NCI-H2196 treated with DMSO at 0.1 percent for 48 hours (cell line): ENCODE measurements at regions not wholly inside any gene's neighbourhood (a gene's known extent, or its start where the extent isn't known, plus 50 kb on each side); places are given as distances from the start of the nearest gene placed in this dataset.
A peak's percentile ranks its signal among the peaks of the same experiment; 100 is the strongest.

Source experiments
- DNase-seq: peaks from one replicate; lab custom pipeline; 2025; ENCODE audit not compliant: unreplicated experiment; lab: John Stamatoyannopoulos, UW

DNA sequence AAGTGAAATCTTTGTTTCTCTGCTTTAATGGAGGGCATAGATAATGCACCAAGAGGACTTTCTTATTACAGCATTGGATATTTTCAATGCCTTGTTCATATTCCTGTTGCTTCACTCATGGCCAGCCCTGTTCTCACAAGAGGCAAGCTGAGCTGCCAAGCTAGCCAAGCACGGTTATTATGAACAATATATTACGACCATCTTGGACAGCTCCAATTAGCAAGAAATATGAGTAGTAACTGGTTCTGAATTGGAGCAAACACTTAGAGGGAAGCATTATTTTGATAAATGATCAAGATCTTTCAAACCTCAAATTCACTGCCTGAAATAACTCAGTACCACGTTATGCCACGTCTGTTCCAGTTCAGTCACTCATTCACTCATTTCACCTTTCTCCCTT is 159.8 kb downstream of the SETD4 start:
- DNase-seq, result no peak

DNA sequence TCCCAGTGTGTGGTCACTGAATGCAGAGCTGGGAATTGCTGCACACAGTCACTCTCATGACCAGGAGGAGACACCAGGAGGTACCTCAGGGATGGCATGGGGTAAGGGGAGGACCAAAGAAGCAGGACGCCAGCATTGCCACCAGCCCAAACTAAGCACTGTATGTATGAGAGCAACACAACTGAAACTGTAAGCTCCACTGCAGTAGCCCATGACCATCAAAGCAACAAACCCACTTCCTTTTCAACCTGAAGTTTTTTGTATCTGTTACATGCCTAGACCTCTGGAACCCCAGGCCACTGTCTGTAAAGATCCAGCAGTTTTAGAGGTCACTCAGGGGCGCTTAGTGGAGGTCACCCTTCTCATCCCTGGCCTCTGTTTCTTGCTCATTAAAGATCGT is 164.3 kb downstream of the SETD4 start:
- DNase-seq, result no peak

DNA sequence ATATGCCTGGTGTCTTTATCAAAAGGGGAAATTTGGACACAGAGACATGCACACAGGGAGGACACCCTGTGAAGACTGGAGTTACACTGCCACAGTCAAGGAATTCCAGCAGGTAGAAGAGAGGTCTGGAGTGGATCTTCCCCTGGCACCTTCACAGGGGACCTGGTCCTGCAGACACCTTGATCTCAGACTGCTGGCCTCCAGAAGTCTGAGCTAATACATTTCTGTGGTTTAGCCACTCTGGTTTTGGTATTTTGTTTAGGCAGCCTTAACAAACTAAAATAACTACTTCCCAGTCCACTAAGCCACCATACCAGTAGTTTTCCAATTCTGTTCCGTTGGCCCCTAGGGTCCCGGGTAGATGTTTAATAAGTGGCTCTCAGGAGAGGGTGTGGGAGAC is 164.7 kb downstream of the SETD4 start:
- no peak for DNase-seq

DNA sequence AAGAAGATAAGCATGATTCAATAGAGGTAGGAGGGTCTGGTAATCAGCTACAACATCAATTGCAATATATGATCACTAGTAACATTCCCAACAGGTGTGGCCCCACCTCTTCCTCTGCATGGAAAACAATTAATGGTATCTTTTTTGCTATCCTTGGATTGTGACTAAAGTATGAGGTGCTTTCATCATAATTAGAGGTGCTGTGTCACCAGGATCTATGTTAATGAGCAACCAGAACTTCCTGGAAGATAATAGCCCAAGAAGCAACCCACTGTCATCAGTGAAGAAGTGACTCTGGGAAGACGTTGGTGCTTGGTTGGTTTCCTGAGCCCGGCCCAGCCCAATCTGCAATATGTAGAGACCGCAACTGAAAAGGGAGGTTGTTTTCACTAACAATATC is 167.2 kb downstream of the SETD4 start:
- no peak for DNase-seq

DNA sequence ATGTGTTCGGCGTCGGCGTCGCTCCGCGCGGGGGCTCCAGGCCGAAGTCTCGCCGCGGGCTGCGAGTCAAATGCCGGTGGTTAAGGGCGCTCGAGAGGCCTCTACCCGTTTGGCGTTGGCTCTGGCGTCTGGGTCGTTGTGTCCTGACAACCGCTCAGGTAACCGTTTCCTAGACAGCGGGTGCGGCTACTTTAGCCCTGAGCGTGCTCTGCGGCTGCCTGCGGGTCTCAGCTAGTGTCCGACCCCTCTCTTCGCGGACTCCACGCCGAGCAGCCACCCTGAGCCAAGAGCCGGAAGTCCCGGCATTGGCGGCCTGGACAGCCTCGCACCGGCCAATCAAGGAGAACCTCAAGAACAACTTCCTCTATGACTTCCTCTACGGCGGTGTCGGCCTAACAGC is 173.4 kb downstream of the SETD4 start:
- no peak for DNase-seq

DNA sequence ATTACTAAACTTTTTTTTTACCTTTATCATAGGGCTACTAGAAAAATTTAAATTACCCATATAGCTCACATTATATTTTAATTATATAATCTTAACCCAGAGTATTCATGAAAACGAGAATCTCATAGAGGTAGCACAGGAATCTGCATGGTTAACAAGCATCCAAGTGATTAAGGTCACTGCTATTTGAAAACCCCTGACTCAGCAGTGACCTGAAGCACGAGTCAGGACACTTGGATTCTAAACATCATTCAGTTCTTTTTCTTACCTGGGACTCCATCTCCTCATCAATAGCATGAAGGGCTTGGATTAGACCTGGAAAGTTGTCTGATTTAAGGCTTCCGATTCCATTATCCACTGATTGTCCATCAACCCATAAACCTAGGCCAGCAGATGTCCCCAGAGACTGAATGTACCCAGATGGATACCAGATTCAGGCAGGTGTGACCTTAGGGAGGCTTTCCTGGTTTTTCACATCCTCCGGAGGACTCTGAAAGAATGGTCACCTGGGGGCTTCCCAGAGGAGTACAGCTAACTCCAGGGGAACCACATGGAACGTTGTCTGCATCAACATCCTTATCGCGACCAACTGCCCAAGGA is 174.3 kb downstream of the SETD4 start:
- DNase-seq, result no peak

DNA sequence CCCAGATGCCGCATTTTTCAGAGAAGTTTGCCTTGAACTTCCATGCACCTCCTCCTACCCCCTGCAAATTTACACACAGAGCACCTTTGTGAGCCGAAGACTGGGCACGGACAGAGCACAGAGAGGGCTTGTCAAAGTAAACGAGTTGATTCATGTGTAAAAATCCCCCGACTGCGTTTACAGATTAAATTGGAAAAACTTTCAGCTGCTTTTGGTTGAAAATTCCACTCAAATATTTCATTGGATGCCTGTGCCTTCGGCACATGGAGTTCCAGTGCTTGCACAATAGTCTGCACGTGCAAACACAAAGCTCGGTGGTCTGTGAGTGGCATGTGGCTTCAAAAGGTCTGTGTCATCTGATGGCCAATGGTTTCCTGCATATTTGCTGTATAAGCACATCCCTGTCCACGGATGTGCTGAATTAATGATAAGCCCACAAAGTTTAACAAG is 177.5 kb downstream of the SETD4 start:
- no peak for DNase-seq

DNA sequence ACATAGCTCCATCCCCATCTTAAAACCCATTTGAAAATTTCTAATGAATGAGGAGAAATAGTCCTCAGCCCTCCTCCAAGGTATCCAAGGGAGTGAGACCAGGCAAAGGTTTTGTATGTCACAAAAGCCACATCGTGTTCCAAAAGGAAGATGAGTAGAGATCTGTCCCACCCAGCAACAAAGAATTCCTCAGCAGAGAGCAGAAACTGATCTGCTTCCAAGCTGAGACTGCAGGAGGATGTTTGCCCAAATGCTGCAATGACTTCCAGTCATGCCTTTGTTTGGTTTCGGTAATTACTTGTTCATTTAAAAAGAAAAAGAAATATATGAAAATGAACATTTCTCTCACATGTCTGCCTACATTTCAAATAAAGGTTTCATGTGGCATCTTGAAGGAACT is 186.9 kb downstream of the SETD4 start:
- no peak for DNase-seq

DNA sequence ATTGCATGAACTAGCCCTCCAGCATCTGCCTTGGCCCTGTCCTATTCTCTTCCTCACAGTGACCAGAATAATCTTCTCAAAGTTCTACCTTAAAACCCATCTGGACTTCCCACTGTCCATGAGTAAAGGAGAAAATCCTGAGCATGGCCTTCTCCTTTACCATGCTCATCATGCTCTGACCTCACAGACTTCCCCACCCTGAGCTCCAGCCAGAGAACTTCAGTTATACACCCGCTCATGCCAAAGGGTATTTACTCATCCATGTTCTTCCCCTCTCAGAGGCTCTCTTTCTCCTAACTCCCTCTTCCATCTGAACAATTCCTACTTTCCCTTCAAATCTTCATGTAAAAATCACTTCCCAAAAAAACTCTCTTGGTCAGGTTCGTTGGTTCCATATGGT is 188.4 kb downstream of the SETD4 start:
- no peak for DNase-seq

DNA sequence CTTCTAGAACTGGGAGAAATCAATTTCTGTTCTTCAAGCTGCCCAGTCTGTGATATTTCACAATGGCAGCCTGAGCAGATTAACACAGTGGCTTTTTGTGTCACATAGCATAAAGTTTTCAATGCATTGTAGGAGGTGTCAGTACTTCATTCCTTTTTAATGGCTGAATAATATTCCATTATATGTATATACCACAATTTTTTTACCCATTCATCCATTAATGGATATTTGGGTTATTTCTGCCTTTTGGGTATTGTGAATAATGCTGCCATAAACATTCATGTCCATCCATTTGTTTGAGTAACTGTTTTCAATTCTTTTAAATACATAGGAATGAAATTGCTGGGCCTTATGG is 191.5 kb downstream of the SETD4 start:
- DNase-seq, result no peak

DNA sequence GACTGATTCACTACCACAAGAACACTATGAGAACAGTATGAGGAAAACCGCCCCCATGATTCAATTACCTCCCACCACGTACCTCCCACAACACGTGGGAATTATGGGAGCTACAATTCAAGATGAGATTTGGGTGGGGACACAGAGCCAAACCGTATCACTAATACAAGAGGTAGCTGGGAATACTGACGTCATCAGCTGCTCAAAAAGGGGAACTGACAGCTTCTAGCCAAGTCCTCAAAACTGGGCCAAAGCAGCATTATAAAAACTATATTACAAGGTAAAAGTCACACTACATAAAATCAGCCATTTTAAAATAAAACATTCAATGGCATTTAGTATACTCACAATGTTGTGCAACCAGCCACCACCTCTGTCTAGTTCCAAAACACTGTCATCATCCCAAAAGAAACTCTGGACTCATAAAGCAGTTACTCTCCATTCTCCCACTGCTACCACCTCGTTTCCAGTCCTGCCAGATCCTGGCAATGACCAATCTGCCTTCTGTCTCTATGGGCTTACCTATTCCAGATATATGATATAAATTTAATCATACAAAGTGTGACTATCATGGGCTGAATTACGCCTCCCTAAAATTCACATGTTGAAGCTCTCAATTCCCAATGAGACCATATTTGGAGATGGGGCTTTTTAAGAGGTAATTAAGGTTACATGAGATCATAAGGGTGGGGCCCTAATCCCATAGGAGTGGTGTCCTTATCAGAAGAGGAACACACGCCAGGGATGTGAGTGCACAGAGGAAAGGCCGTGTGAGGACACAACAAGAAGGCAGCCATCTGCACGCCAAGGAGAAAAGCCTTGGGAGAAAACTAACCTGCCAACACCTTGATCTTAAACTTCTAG is 192.1 kb downstream of the SETD4 start:
- DNase-seq, result no peak

DNA sequence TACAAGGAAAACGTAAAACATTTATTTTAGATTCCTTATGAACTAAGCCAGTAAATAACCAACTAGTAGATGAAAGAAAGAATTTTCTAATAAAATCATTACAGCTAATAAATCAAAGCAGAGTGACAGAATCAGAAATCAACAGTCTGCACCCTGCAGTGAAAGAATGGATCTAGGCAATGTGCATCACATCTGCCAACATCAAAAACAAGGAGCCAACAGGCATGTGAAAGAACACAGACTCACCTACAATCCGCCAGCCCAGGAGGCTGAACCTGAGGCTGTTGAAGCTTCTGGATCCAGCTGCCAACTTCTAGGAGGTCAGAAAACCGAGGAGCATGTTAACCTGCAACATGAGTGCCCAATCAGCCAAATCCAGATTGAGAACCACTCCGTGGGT is 196.3 kb downstream of the SETD4 start:
- DNase-seq, result no peak

DNA sequence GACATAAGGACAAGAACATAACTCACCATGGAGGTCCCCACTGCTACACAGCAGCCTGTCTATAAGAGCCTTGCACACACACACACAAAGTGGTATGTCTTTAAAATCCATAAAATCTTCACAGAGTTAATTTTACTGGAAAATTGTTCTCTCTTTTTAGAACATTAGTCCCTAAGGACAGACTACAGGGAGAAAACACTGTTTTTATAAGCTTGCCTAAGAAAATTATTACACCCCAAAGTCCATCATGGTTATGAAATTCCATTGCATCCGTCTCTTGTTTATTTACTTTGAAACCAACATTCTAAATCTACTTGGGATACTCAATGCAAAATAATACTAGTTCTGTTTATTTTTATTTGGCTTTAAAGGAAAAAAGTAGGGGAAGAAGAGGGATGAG is 197.4 kb downstream of the SETD4 start:
- DNase-seq, result no peak

DNA sequence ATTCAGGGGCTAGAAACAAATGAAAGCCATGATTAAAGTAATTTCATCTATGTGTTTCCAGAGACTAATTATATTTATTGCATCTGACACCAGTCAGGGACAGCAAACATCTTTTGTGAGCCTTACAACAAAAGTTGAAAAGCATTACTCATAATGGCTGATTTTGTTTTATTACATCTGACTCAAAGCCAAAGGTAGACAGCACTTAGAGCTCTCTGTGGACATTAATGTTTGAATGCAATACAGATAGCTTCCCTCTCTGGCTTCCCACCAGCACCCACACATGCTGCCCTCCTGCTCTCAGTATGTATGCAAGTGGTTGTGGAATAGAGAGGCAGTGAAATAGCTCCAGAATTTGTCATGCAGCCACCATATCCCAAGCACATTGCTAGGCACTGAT is 198.7 kb downstream of the SETD4 start:
- peak; percentile 9 for DNase-seq

DNA sequence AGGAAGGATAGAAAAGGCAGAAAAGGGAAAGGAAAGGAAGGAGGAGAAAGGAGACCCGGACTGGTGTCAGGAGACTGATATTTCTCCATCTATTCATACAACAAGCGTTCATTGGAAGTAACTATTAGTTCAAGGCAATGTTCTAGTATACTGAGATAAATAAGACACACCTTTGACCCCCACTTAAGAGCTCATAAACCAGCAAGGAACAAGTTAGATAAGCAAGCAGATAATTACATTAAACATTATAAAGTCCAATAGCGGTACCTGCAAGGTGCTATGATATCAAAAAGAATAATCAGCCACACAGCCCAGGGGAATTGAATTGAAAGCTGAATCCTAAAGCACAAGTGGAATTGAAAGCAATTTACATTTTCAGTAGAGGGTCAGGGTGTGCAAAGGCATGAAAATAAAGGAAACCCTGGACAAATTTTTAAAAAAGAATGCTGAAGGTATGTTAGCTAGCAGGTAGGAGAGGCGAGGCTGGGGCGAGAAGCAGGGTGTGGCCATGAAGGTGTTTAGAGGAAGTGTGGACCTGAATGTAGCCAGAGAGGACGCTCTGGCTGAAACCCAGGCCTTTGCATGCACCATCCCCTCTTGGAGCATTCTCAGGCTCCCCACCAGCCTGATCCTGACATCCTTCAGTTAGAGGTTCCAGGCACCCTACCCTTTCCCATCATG is 200.0 kb downstream of the SETD4 start:
- DNase-seq, result no peak

DNA sequence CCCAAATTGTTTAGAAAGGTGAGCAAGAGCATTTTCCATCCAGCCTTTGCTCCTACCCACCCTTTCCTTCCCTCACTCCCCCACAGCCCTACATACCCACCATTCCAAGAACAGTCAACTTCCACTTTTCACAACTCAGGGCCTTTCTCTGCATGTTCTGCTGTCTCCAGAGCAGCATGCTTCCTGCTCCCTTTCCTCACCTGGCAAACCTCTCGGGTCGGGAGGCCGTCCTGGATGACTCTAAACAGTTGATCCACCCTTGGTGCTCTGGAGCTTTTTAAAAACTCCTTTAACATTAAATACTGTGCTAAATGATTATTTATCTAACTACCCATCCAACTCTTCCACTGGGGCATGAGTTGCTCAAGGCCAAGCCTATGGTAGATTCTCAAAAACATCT is 200.6 kb downstream of the SETD4 start:
- DNase-seq, result no peak

DNA sequence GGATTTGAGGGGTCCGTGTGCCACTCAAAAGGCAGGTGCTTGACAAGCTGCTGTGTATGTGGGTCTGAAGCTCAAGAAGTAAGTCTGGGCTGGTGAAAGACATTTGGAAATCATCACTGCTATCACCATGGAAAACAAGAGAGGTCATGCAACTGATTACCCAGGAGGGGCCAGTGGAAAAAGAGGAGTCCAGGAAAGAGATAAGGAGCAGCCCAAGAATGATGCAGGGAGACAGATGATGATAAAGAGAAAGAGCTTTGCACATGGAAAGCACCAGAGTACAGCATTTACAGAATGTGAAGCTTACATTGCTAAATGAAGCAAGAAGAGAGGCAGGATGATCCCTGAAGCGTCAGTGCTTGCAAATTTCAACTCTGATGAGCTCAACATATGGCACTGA is 203.2 kb downstream of the SETD4 start:
- DNase-seq, result no peak

DNA sequence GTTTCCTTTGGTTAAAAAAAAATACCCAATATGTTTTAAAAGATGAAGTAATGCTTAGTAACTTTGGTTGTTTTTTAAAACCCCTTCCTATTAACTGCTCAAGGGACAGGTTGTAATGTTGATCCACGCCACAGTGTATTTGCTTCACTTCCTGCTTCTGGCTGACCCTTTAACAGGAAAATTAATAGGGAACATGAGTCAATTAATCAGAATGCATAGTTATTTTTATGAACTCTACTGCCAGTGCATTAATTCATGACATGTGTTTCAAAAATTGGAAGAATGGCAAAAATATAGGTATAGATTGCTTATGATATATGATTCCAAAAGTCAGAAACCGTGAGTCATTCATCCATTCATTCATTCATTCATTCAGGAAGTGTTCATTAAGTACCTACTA is 204.8 kb downstream of the SETD4 start:
- no peak for DNase-seq

DNA sequence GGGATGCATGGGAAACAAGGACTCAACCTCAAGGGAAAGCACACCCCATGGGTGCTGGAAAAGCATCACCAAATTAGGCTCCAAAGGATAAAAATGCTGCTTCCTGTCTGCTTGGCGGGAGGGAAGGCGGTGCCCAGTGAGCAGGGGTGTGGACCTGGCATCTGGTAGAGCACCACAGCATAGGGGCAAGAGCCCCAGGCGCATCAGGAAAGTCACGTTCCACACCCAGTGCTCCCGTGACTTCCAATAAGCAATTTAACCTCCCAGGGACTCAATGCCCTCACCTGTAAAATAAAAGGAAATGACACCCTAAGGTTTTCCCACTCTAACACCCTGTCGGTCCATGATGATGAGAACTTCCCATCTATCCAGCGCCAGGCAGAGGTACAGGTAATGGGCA is 206.0 kb downstream of the SETD4 start:
- no peak for DNase-seq

DNA sequence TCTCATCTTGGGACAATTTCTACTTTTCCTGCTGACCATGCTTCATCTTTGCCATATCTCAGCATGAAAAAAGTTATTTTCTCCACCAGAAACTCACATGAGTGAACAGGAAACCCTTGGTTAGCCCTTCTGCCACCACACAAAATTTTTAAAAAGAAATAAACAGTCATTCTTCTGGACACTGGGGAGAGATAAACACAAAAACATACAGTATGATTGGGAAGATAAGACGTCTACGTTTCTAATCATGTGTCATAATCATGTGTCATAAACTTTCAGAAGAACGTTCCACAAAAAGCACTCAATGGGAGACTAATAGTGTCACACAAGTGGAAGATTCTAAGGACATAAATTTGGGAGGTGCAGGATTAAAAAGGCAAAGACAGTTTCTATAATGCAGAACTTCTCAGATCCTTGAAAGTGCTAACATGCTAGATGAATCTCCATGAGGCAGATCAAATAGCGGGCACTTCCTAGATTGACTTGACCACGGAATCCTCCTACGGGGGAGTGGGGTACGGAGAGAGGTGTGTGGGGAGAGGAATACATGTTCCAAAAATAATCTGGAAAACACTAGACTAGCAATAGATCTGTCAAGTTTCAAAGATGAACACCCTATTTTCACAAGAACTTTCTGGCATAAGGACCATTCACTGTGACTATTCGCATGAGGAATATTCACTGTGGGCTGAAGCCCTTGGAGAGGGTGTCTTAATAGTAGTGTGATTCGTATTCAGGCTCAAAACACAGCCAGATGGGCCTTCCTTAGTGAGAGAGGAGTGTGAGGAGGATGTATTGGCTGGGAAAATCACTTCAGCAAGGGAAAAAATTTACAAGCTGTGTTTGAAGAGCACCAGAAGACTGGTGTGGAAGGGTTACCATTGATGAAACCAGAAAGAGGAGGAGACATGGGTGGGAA is 206.7 kb downstream of the SETD4 start:
- no peak for DNase-seq

DNA sequence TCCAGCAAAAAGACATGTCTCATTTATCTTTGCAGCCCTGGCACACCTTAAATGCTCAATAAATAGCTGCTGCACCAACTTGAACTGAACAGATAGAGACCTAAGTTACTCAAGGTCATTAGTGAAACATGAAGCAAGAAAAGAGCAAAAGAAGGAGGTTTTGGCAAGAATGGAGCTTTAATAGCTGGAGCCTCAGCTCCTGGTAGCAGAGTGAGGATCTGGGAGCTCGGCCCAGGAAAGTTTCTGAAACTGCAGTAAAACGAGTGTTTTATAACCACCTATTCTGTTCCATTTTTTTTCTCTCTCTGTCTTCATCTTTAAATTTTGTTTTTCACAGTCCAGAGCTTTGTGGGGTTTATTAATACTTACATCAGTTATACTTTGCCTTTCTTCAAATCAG is 207.5 kb downstream of the SETD4 start:
- no peak for DNase-seq
